Adrenal gland (tissue), 9 donors: ENCODE measurements at regions not wholly inside any gene's neighbourhood (a gene's known extent, or its start where the extent isn't known, plus 50 kb on each side); places are given as distances from the start of the nearest gene placed in this dataset.

Experiments
- DNase-seq, 7 donors: peaks; one replicate each; pipeline ENCODE4 v3.0.0-alpha.2; 2019 to 2020
- H3K27ac ChIP-seq, 5 donors: fragments of 200-600 bp; sonication (generic) in 4 of 5; 1 replicate in 3 of 5; 2 replicates in 2 of 5; pipeline versions ENCODE4 v1.5.1 to v1.8.0; 2016 to 2020; ENCODE audit warnings: mild to moderate bottlenecking in 1 of 5
- H3K27me3 ChIP-seq: fragments of 200-600 bp; 2 replicates; pipeline ENCODE4 v1.8.0; 2021
- H3K36me3 ChIP-seq, 2 donors: fragments of 200-600 bp; replicated peaks in 1 of 2; 1 replicate in 1 of 2; 2 replicates in 1 of 2; pipeline versions ENCODE4 v1.5.1 to v1.8.0; 2018 to 2022
- H3K4me1 ChIP-seq, 2 donors: fragments of 200-600 bp; replicated peaks in 1 of 2; 1 replicate in 1 of 2; 2 replicates in 1 of 2; pipeline versions ENCODE4 v1.5.1 to v1.8.0; 2018 to 2021
- H3K4me3 ChIP-seq, 4 donors: fragments of 200-600 bp; sonication (generic) in 3 of 4; one replicate each; pipeline ENCODE4 v1.5.1; 2016 to 2018
- H3K9me3 ChIP-seq, 3 donors: fragments of 200-600 bp; sonication (generic) in 1 of 3; replicated peaks in 1 of 3; 1 replicate in 2 of 3; 2 replicates in 1 of 3; pipeline versions ENCODE4 v1.5.1 to v1.8.0; 2016 to 2021
- CTCF ChIP-seq, 6 experiments: fragments of 450-650 bp in 4 of 6; fragments of 200-600 bp in 2 of 6; sonication (generic) in 1 of 6; IDR thresholded peaks; 1 replicate in 5 of 6; 2 replicates in 1 of 6; pipeline versions ENCODE4 v1.5.1 to v1.8.0; 2016 to 2021; ENCODE audit warnings: antibody characterized with exemption in 6 of 6, mild to moderate bottlenecking in 2 of 6, moderate library complexity in 1 of 6
- POLR2A ChIP-seq, 2 donors: fragments of 450-650 bp; IDR thresholded peaks; one replicate each; pipeline ENCODE4 v1.6.1; 2017; ENCODE audit warnings: antibody characterized with exemption in 2 of 2, mild to moderate bottlenecking in 2 of 2, moderate library complexity in 1 of 2
- WGBS, 4 donors: extraction: QIAGEN DNeasy Blood & Tissue Kit in 2 of 4; methylation state at CpG; one replicate each; pipeline versions ENCODE4 v1.1.5 to v1.1.7; 2013 to 2017; 5-methylcytosine and 5-hydroxymethylcytosine counted together
- intact Hi-C, 2 donors: fragments of 100-400 bp; cut with DNase I; formaldehyde crosslinking; loops; one replicate each; pipeline versions ENCODE4 v1.14.1 to v1.15.0; 2022 to 2023
- donor health status: healthy with polysubstance abuse.
- donor health status: Bipolar disorder and iron deficiency.
- donor health status: DM: yes; HTN: yes; CAD: no.
- donor health status: DM: no; HTN: no; CAD: no.
- donor health status: DM: no; HTN: no; CAD: no.

GRCh38 chr19:29889702-29890101 lies 52.3 kb upstream of the URI1 start:
- no peak for TF ChIP-seq CTCF (IDR thresholded peaks at IDR 0.05)
- no peak for TF ChIP-seq POLR2A (IDR thresholded peaks at IDR 0.05)
- no peak overlapping the region for H3K4me3 ChIP-seq
- peaks cover 0 to 6% of the 10 kb centered on the region in 2 donors for H3K4me1 ChIP-seq
- H3K27ac ChIP-seq = no peak overlapping the region
- no peaks in the 10 kb centered on the region for H3K36me3 ChIP-seq
- intact Hi-C loops = no loop called here
- no peak for DNase-seq
- no peaks in the 10 kb centered on the region for H3K9me3 ChIP-seq
- H3K27me3 ChIP-seq = no peaks in the 10 kb centered on the region

GRCh38 chr19:29890392-29890791 lies 51.6 kb upstream of the URI1 start:
- Histone ChIP-seq H3K27me3 (no peaks in the 10 kb centered on the region), H3K36me3 (no peaks in the 10 kb centered on the region), H3K27ac (no peak overlapping the region), H3K9me3 (no peaks in the 10 kb centered on the region), H3K4me3 (no peak overlapping the region), H3K4me1 (peaks cover 0 to 6% of the 10 kb centered on the region in 2 donors)
- TF ChIP-seq CTCF (IDR thresholded peaks at IDR 0.05) (no peak), POLR2A (IDR thresholded peaks at IDR 0.05) (no peak)
- intact Hi-C loops = no loop called here
- WGBS, 4 donors = 98 to 100% (median 100%) methylated on average over 1 of the region's 1 CpG
- DNase-seq = no peak
